GM12865 (cell line): ENCODE measurements at regions not wholly inside any gene's neighbourhood (a gene's known extent, or its start where the extent isn't known, plus 50 kb on each side); places are given as distances from the start of the nearest gene placed in this dataset.

Experiments
- DNase-seq: peaks from one replicate; pipeline ENCODE4 v3.0.0; 2010; ENCODE audit warnings: low read depth
- H3K4me3 ChIP-seq: 2 replicates; pipeline ENCODE4 v1.5.1; 2011; ENCODE audit warnings: mild to moderate bottlenecking, low read depth, low read length, control low read depth
- TF ChIP-seq, protein P1 (sequence below): IDR thresholded peaks from 2 replicates; pipeline ENCODE4 v1.5.1; 2011; ENCODE audit warnings: low read length, control low read depth, low read depth, inconsistent platforms; ENCODE audit not compliant: insufficient read depth; ENCODE audit errors: missing control alignments

DNA sequence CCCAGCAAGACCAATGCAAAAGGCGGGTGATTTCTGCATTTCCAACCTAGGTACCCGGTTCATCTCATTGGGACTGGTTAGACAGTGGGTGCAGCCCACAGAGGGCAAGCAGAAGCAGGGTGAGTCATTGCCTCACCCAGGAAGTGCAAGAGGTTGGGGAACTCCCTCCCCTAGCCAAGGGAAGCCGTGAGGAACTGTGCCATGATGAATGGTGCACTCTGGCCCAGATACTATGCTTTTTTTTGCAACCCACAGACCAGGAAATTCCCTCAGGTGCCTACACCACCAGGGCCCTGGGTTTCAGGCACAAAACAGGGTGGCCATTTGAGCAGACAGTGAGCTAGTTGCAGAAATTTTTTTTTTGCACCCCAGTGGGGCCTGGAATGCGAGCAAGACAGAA is 662.6 kb upstream of the ACVR2A start:
- TF ChIP-seq, protein P1, sequence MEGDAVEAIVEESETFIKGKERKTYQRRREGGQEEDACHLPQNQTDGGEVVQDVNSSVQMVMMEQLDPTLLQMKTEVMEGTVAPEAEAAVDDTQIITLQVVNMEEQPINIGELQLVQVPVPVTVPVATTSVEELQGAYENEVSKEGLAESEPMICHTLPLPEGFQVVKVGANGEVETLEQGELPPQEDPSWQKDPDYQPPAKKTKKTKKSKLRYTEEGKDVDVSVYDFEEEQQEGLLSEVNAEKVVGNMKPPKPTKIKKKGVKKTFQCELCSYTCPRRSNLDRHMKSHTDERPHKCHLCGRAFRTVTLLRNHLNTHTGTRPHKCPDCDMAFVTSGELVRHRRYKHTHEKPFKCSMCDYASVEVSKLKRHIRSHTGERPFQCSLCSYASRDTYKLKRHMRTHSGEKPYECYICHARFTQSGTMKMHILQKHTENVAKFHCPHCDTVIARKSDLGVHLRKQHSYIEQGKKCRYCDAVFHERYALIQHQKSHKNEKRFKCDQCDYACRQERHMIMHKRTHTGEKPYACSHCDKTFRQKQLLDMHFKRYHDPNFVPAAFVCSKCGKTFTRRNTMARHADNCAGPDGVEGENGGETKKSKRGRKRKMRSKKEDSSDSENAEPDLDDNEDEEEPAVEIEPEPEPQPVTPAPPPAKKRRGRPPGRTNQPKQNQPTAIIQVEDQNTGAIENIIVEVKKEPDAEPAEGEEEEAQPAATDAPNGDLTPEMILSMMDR: no peak
- peak; percentile 88 for DNase-seq
- H3K4me3 ChIP-seq: no peak overlapping the region

DNA sequence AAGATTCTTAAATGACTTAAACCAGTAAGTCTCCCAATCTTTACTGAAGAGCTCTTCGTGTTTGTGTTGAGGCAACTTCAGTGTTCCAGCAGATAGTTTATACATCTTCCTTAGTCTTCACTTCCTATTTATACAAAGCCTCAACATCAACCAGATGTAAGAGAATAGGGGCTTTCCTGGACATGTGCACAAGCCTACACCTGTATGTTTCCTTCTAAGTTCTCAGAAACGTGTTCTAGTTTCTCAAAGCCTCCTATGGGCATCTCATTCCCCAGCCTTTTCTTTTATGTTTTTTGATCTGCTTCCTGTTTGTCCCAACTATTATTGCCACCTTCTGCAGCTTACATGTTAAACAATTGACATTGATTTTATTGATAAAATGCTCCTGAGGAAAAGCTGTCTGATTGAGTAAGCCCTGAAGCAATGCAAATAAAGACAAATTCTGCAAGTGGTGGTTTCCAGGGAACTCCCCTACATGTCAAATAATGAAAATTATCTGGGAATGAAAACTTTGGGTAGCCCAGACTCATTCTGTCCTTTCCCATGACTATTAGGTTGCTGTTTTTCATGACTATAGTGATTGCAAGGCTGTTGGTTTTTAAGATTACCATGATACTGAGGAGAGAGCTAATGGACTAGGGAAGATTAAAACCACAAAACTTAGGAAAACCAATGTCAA is 663.3 kb upstream of the ACVR2A start:
- TF ChIP-seq, protein P1: no peak
- DNase-seq: peak; percentile 76

GRCh38 chr2:147177071-147177857 is 667.6 kb upstream of the ACVR2A start:
- TF ChIP-seq, protein P1: no peak

More for the DNA sequence above, 663.3 kb upstream of the ACVR2A start:
- H3K4me3 ChIP-seq: no peak overlapping the region

DNA sequence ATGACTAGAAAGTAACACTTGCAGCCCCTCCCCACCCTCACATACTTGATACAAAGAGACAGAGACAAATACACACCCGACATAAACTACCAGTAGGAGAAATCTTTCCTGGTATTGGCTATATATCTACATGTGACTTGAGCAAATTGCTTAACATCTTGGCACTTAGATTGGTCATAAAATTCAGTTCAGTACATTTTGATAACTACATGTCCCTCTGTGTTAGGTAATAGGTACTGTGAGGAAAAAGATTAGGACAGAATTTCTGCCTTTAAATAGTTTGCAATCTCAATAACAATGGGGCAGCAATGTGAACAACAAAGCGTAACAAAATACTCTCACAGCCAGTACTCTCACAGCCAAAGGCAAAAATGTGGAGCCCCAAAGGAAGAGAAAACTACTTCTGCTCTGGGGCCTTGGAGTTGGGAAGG is 670.0 kb upstream of the ACVR2A start:
- no peak overlapping the region for H3K4me3 ChIP-seq
- TF ChIP-seq, protein P1: no peak
- no peak for DNase-seq

More at GRCh38 chr2:147177071-147177857, 667.6 kb upstream of the ACVR2A start:
- DNase-seq: no peak
- no peak overlapping the region for H3K4me3 ChIP-seq

GRCh38 chr2:147173798-147174197 is 671.0 kb upstream of the ACVR2A start:
- H3K4me3 ChIP-seq: no peak overlapping the region
- TF ChIP-seq, protein P1: no peak
- peak; percentile 55 for DNase-seq

DNA sequence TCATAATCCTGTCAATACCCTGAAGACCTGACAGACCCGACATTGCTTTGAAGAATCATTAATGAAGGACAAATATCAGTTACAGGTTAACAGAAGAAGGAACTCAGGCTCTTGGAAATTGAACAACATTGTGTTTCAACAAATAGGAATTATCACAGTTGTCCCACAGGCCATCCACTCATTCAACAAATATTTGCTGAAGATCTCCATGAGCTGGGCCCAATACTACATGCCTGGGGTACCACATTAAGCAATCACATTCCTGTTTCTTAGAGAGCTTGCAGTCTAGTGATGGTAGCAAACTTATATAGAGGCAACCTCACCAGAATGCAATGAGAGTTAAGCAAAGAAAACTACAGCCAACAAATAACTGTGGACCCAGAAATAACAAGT is 671.6 kb upstream of the ACVR2A start:
- no peak overlapping the region for H3K4me3 ChIP-seq
- DNase-seq: no peak
- TF ChIP-seq, protein P1: no peak
